ENCODE measurements at regions not wholly inside any gene's neighbourhood (a gene's known extent, or its start where the extent isn't known, plus 50 kb on each side); places are given as distances from the start of the nearest gene placed in this dataset.

GRCh38 chr12:47527816-47528215, 178.0 kb downstream of the RPAP3 start (continued):
- TF ChIP-seq FOXP1 (CRISPR knock-in tag; IDR thresholded peaks at IDR 0.05; ENCODE audit: borderline replicate concordance): no peak
- TF ChIP-seq NFYB (CRISPR knock-in tag; conservative IDR thresholded peaks at IDR 0.05; ENCODE audit: low read depth): no peak
- TF ChIP-seq KAT7 (CRISPR knock-in tag; IDR thresholded peaks at IDR 0.05; ENCODE audit: borderline replicate concordance): no peak
- no peak for TF ChIP-seq CBFB (CRISPR knock-in tag; IDR thresholded peaks at IDR 0.05; ENCODE audit: low read depth)
- no peak for TF ChIP-seq MXD4 (CRISPR knock-in tag; IDR thresholded peaks at IDR 0.05; ENCODE audit: borderline replicate concordance)
- TF ChIP-seq, protein P1, sequence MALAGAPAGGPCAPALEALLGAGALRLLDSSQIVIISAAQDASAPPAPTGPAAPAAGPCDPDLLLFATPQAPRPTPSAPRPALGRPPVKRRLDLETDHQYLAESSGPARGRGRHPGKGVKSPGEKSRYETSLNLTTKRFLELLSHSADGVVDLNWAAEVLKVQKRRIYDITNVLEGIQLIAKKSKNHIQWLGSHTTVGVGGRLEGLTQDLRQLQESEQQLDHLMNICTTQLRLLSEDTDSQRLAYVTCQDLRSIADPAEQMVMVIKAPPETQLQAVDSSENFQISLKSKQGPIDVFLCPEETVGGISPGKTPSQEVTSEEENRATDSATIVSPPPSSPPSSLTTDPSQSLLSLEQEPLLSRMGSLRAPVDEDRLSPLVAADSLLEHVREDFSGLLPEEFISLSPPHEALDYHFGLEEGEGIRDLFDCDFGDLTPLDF (CRISPR knock-in tag; IDR thresholded peaks at IDR 0.05): no peak
- TF ChIP-seq ZNF121 (CRISPR knock-in tag; IDR thresholded peaks at IDR 0.05): no peak
- TF ChIP-seq, protein P2, sequence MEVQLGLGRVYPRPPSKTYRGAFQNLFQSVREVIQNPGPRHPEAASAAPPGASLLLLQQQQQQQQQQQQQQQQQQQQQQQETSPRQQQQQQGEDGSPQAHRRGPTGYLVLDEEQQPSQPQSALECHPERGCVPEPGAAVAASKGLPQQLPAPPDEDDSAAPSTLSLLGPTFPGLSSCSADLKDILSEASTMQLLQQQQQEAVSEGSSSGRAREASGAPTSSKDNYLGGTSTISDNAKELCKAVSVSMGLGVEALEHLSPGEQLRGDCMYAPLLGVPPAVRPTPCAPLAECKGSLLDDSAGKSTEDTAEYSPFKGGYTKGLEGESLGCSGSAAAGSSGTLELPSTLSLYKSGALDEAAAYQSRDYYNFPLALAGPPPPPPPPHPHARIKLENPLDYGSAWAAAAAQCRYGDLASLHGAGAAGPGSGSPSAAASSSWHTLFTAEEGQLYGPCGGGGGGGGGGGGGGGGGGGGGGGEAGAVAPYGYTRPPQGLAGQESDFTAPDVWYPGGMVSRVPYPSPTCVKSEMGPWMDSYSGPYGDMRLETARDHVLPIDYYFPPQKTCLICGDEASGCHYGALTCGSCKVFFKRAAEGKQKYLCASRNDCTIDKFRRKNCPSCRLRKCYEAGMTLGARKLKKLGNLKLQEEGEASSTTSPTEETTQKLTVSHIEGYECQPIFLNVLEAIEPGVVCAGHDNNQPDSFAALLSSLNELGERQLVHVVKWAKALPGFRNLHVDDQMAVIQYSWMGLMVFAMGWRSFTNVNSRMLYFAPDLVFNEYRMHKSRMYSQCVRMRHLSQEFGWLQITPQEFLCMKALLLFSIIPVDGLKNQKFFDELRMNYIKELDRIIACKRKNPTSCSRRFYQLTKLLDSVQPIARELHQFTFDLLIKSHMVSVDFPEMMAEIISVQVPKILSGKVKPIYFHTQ (CRISPR knock-in tag; IDR thresholded peaks at IDR 0.05): no peak

- ChIA-PET CTCF (no interaction called here), POLR2A (no interaction called here)
- Mint-ChIP-seq H3K4me1 (no peaks in the 10 kb centered on the region), H3K9me3 (peaks cover 63% of the 10 kb centered on the region), H3K27me3 (ENCODE audit: low read depth) (peaks cover 28% of the 10 kb centered on the region), H3K4me3 (no peak overlapping the region), H3K27ac (no peak overlapping the region), H3K36me3 (peaks cover 22% of the 10 kb centered on the region)
- no peak for TF ChIP-seq TEAD1 (CRISPR knock-in tag; IDR thresholded peaks at IDR 0.05)
- no peak for TF ChIP-seq CREB1 (CRISPR knock-in tag; IDR thresholded peaks at IDR 0.05)
- TF ChIP-seq JAZF1 (CRISPR knock-in tag; IDR thresholded peaks at IDR 0.05): no peak
- TF ChIP-seq EMX1 (CRISPR knock-in tag; IDR thresholded peaks at IDR 0.05): no peak
- no peak for TF ChIP-seq SOX15 (CRISPR knock-in tag; IDR thresholded peaks at IDR 0.05)
- TF ChIP-seq ZNF423 (CRISPR knock-in tag; IDR thresholded peaks at IDR 0.05): no peak
- TF ChIP-seq PREB (CRISPR knock-in tag; IDR thresholded peaks at IDR 0.05; ENCODE audit: borderline replicate concordance): no peak
- no peak for TF ChIP-seq TP53 (CRISPR knock-in tag; IDR thresholded peaks at IDR 0.05)
- TF ChIP-seq E2F5 (CRISPR knock-in tag; IDR thresholded peaks at IDR 0.05): no peak
- TF ChIP-seq ZNF232 (CRISPR knock-in tag; IDR thresholded peaks at IDR 0.05): no peak
- no peak for TF ChIP-seq GABPB1 (CRISPR knock-in tag; IDR thresholded peaks at IDR 0.05)
- no peak for DNase-seq (ENCODE audit: low spot score)
- no peak for ATAC-seq
Observed at GRCh38 chr12:47520029-47520428, 185.8 kb downstream of the RPAP3 start.

- H3K9me3 Mint-ChIP-seq: peaks cover 81% of the 10 kb centered on the region
- H3K36me3 Mint-ChIP-seq: peaks cover 35% of the 10 kb centered on the region
- DNase-seq (ENCODE audit: low spot score) (no peak), ATAC-seq (no peak)
- H3K4me3 Mint-ChIP-seq: no peak overlapping the region
- ChIA-PET CTCF (no interaction called here), POLR2A (no interaction called here)
- no peaks in the 10 kb centered on the region for H3K4me1 Mint-ChIP-seq
- H3K27ac Mint-ChIP-seq: no peak overlapping the region
- H3K27me3 Mint-ChIP-seq (ENCODE audit: low read depth): peaks cover 12% of the 10 kb centered on the region
- TF ChIP-seq, protein P3, sequence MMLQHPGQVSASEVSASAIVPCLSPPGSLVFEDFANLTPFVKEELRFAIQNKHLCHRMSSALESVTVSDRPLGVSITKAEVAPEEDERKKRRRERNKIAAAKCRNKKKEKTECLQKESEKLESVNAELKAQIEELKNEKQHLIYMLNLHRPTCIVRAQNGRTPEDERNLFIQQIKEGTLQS (CRISPR knock-in tag; conservative IDR thresholded peaks at IDR 0.05): no peak
- TF ChIP-seq EMX1 (CRISPR knock-in tag; IDR thresholded peaks at IDR 0.05): no peak
- TF ChIP-seq ETV6 (CRISPR knock-in tag; IDR thresholded peaks at IDR 0.05): no peak
- TF ChIP-seq ATF1 (CRISPR knock-in tag; IDR thresholded peaks at IDR 0.05): no peak
- TF ChIP-seq RELA (CRISPR knock-in tag; IDR thresholded peaks at IDR 0.05; ENCODE audit: borderline replicate concordance): no peak
- no peak for TF ChIP-seq MXD4 (CRISPR knock-in tag; IDR thresholded peaks at IDR 0.05; ENCODE audit: borderline replicate concordance)
- no peak for TF ChIP-seq FOXP1 (CRISPR knock-in tag; IDR thresholded peaks at IDR 0.05; ENCODE audit: borderline replicate concordance)
- no peak for TF ChIP-seq TP53 (CRISPR knock-in tag; IDR thresholded peaks at IDR 0.05)
- TF ChIP-seq ZNF232 (CRISPR knock-in tag; IDR thresholded peaks at IDR 0.05): no peak
- no peak for TF ChIP-seq RORB (CRISPR knock-in tag; IDR thresholded peaks at IDR 0.05)
- no peak for TF ChIP-seq FOXP4 (CRISPR knock-in tag; IDR thresholded peaks at IDR 0.05)
- no peak for TF ChIP-seq NR1H2 (CRISPR knock-in tag; IDR thresholded peaks at IDR 0.05)
- TF ChIP-seq NR3C1 (CRISPR knock-in tag; conservative IDR thresholded peaks at IDR 0.05; ENCODE audit: low read depth): no peak
Observed at GRCh38 chr12:47517122-47517521, 188.7 kb downstream of the RPAP3 start.

Data from WTC11 (cell line).